ENCODE measurements at regions not wholly inside any gene's neighbourhood (a gene's known extent, or its start where the extent isn't known, plus 50 kb on each side); places are given as distances from the start of the nearest gene placed in this dataset.
A peak's percentile ranks its signal among the peaks of the same experiment; 100 is the strongest.

DNA sequence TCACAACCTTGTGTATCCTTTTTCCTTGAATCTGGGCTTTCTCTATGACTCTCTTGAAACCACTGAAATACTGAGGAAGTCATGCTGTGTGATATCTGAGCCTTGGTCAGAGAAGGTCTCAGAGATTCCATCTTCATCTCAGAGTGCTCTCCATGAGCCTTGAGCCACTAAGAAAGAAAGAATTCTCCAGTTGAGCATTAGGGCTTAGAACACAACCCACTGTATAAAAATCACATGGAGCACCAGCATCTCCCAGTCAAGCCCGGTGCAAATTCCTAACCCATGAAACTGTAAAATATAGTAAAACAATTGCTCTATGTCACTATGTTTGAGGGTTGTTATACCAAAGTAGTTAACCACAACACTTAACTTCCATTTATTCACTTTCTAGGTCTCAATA, 181.4 kb downstream of the MOXD1 start:
- Histone ChIP-seq H3K4me3 (ENCODE audit: severe bottlenecking) (no peak overlapping the region), H3K4me1 (ENCODE audit: insufficient read depth, poor library complexity, severe bottlenecking) (no peaks in the 10 kb centered on the region)

GRCh38 chr6:132218059-132218696, 183.1 kb downstream of the MOXD1 start:
- H3K27ac ChIP-seq (ENCODE audit: poor library complexity, severe bottlenecking), result no peak overlapping the region
- no peaks in the 10 kb centered on the region for H3K27me3 ChIP-seq (ENCODE audit: insufficient read depth, poor library complexity, severe bottlenecking)
- ATAC-seq (ENCODE audit: low read depth) (no peak), DNase-seq (ENCODE audit: low spot score) (no peak)
- TF ChIP-seq CTCF (IDR thresholded peaks at IDR 0.05; ENCODE audit: poor library complexity, severe bottlenecking), result peak; percentile 89
- H3K9me3 ChIP-seq (ENCODE audit: severe bottlenecking), result no peaks in the 10 kb centered on the region
- no peak overlapping the region for H3K4me3 ChIP-seq (ENCODE audit: severe bottlenecking)
- H3K36me3 ChIP-seq (ENCODE audit: low read depth), result no peaks in the 10 kb centered on the region
- no peaks in the 10 kb centered on the region for H3K4me1 ChIP-seq (ENCODE audit: insufficient read depth, poor library complexity, severe bottlenecking)

More for the DNA sequence above, 181.4 kb downstream of the MOXD1 start:
- H3K36me3 ChIP-seq (ENCODE audit: low read depth), result no peaks in the 10 kb centered on the region
- no peaks in the 10 kb centered on the region for H3K27me3 ChIP-seq (ENCODE audit: insufficient read depth, poor library complexity, severe bottlenecking)
- no peaks in the 10 kb centered on the region for H3K9me3 ChIP-seq (ENCODE audit: severe bottlenecking)
- DNase-seq (ENCODE audit: low spot score), result no peak
- no peak for ATAC-seq (ENCODE audit: low read depth)
- TF ChIP-seq CTCF (IDR thresholded peaks at IDR 0.05; ENCODE audit: poor library complexity, severe bottlenecking), result no peak
- no peak overlapping the region for H3K27ac ChIP-seq (ENCODE audit: poor library complexity, severe bottlenecking)

DNA sequence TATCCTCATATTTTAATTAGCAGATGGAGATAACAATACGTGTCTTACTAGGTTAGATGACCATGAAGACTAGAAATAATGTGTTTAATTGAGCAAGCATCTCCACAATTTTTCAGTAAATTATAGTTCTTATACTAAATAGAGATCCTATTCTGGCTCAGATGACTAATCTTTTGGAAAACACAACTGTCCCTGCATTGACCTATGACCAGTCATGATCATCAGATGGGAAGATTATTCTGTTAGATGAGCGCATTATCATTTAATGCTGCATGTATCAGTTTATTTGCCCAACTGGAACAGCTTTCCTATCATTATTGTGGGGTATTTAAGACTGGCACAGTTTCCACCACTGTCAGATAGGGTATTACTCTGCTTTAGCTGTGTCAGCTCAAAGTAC, 185.5 kb downstream of the MOXD1 start:
- H3K9me3 ChIP-seq (ENCODE audit: severe bottlenecking), result no peaks in the 10 kb centered on the region
- H3K36me3 ChIP-seq (ENCODE audit: low read depth), result no peaks in the 10 kb centered on the region
- no peaks in the 10 kb centered on the region for H3K27me3 ChIP-seq (ENCODE audit: insufficient read depth, poor library complexity, severe bottlenecking)
- H3K4me3 ChIP-seq (ENCODE audit: severe bottlenecking), result no peak overlapping the region
- ATAC-seq (ENCODE audit: low read depth), result no peak
- no peak overlapping the region for H3K27ac ChIP-seq (ENCODE audit: poor library complexity, severe bottlenecking)
- TF ChIP-seq CTCF (IDR thresholded peaks at IDR 0.05; ENCODE audit: poor library complexity, severe bottlenecking), result no peak
- DNase-seq (ENCODE audit: low spot score), result no peak
- H3K4me1 ChIP-seq (ENCODE audit: insufficient read depth, poor library complexity, severe bottlenecking), result no peaks in the 10 kb centered on the region

DNA sequence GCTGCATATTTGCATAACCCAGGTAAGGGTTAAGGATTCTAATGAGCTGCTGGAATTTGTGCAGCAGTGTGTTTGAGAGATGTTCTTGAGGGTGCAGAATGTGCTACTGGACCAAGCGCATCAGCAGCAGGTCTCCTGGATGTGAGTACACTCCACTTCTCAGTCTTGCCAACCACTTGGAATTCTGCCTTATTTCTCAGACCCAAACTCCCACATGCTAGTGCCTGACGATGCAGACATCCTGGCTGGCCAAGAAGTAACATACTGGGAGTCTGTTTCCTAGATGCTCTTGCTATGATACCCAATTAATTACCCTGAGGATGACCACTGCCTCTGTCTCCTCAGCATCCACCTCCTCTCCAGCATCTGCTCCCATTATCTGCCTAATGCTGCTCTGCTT, 186.6 kb downstream of the MOXD1 start:
- Histone ChIP-seq H3K27me3 (ENCODE audit: insufficient read depth, poor library complexity, severe bottlenecking) (no peaks in the 10 kb centered on the region), H3K27ac (ENCODE audit: poor library complexity, severe bottlenecking) (no peak overlapping the region), H3K4me3 (ENCODE audit: severe bottlenecking) (no peak overlapping the region), H3K9me3 (ENCODE audit: severe bottlenecking) (no peaks in the 10 kb centered on the region), H3K4me1 (ENCODE audit: insufficient read depth, poor library complexity, severe bottlenecking) (no peaks in the 10 kb centered on the region), H3K36me3 (ENCODE audit: low read depth) (no peaks in the 10 kb centered on the region)
- no peak for DNase-seq (ENCODE audit: low spot score)
- TF ChIP-seq CTCF (IDR thresholded peaks at IDR 0.05; ENCODE audit: poor library complexity, severe bottlenecking), result no peak
- ATAC-seq (ENCODE audit: low read depth), result no peak

- H3K36me3 ChIP-seq (ENCODE audit: low read depth), result no peaks in the 10 kb centered on the region
- ATAC-seq (ENCODE audit: low read depth), result no peak
- H3K4me3 ChIP-seq (ENCODE audit: severe bottlenecking), result no peak overlapping the region
- H3K4me1 ChIP-seq (ENCODE audit: insufficient read depth, poor library complexity, severe bottlenecking), result no peaks in the 10 kb centered on the region
- no peak for TF ChIP-seq CTCF (IDR thresholded peaks at IDR 0.05; ENCODE audit: poor library complexity, severe bottlenecking)
- no peak overlapping the region for H3K27ac ChIP-seq (ENCODE audit: poor library complexity, severe bottlenecking)
- H3K27me3 ChIP-seq (ENCODE audit: insufficient read depth, poor library complexity, severe bottlenecking), result no peaks in the 10 kb centered on the region
- H3K9me3 ChIP-seq (ENCODE audit: severe bottlenecking), result no peaks in the 10 kb centered on the region
- DNase-seq (ENCODE audit: low spot score), result no peak
Observed at GRCh38 chr6:132213732-132214131, 187.5 kb downstream of the MOXD1 start.

Measured in RWPE2 (cell line).